Activated T-cell treated with anti-CD3 and anti-CD28 coated beads, Interleukin-2, amount 50 U/mL, for 4 hours (primary cell): ENCODE measurements at regions not wholly inside any gene's neighbourhood (a gene's known extent, or its start where the extent isn't known, plus 50 kb on each side); places are given as distances from the start of the nearest gene placed in this dataset.

Experiments
- ATAC-seq, 2 donors: fragments of 200-7000 bp; cut with Tn5 transposase; one replicate each; pipeline ENCODE4 v1.10.0; 2021
- DNase-seq: peaks from one replicate; pipeline ENCODE4 v3.0.0-alpha.2; 2020
- H3K27me3 Mint-ChIP-seq: one replicate; pipeline ENCODE4 v1.8.0; 2021; ENCODE audit warnings: low read depth, mixed read lengths
- H3K36me3 Mint-ChIP-seq: one replicate; pipeline ENCODE4 v1.8.0; 2022; ENCODE audit warnings: mixed read lengths; ENCODE audit not compliant: insufficient read depth
- H3K4me1 Mint-ChIP-seq: one replicate; pipeline ENCODE4 v1.8.0; 2021; ENCODE audit warnings: low read depth, mixed read lengths
- H3K4me3 Mint-ChIP-seq: one replicate; pipeline ENCODE4 v1.8.0; 2021; ENCODE audit warnings: mild to moderate bottlenecking, moderate library complexity, mixed read lengths
- H3K9me3 Mint-ChIP-seq: one replicate; pipeline ENCODE4 v1.8.0; 2021; ENCODE audit warnings: mixed read lengths

GRCh38 chr1:47582891-47583608, 145.2 kb downstream of the FOXD2 start:
- peaks cover 20% of the 10 kb centered on the region for H3K27me3 Mint-ChIP-seq

GRCh38 chr1:47584249-47584648, 146.4 kb downstream of the FOXD2 start:
- H3K4me1 Mint-ChIP-seq = no peaks in the 10 kb centered on the region
- ATAC-seq = no peak
- H3K36me3 Mint-ChIP-seq = no peaks in the 10 kb centered on the region
- no peak for DNase-seq
- no peaks in the 10 kb centered on the region for H3K9me3 Mint-ChIP-seq
- H3K4me3 Mint-ChIP-seq = no peak overlapping the region
- peaks cover 20% of the 10 kb centered on the region for H3K27me3 Mint-ChIP-seq

More at GRCh38 chr1:47582891-47583608, 145.2 kb downstream of the FOXD2 start:
- no peak for DNase-seq
- no peaks in the 10 kb centered on the region for H3K36me3 Mint-ChIP-seq
- H3K4me3 Mint-ChIP-seq = no peak overlapping the region
- ATAC-seq = no peak
- no peaks in the 10 kb centered on the region for H3K4me1 Mint-ChIP-seq
- no peaks in the 10 kb centered on the region for H3K9me3 Mint-ChIP-seq

GRCh38 chr1:47585141-47585902, 147.5 kb downstream of the FOXD2 start:
- no peak overlapping the region for H3K4me3 Mint-ChIP-seq
- peaks cover 18% of the 10 kb centered on the region for H3K27me3 Mint-ChIP-seq
- no peaks in the 10 kb centered on the region for H3K9me3 Mint-ChIP-seq
- H3K36me3 Mint-ChIP-seq = no peaks in the 10 kb centered on the region
- no peak for DNase-seq
- no peak for ATAC-seq
- H3K4me1 Mint-ChIP-seq = no peaks in the 10 kb centered on the region

- no peaks in the 10 kb centered on the region for H3K9me3 Mint-ChIP-seq
- H3K4me3 Mint-ChIP-seq = no peak overlapping the region
- no peak for DNase-seq
- H3K4me1 Mint-ChIP-seq = peaks cover 2% of the 10 kb centered on the region
- no peak for ATAC-seq
- H3K27me3 Mint-ChIP-seq = peaks cover 25% of the 10 kb centered on the region
- no peaks in the 10 kb centered on the region for H3K36me3 Mint-ChIP-seq
Measured at GRCh38 chr1:47587891-47588582, 150.2 kb downstream of the FOXD2 start.

GRCh38 chr1:47590523-47591225, 152.8 kb downstream of the FOXD2 start:
- Mint-ChIP-seq H3K4me1 (peaks cover 2% of the 10 kb centered on the region), H3K9me3 (no peaks in the 10 kb centered on the region), H3K36me3 (no peaks in the 10 kb centered on the region), H3K27me3 (peaks cover 27% of the 10 kb centered on the region), H3K4me3 (no peak overlapping the region)
- ATAC-seq = no peak
- no peak for DNase-seq

GRCh38 chr1:47591801-47592200, 154.0 kb downstream of the FOXD2 start:
- no peak for ATAC-seq
- Mint-ChIP-seq H3K27me3 (peaks cover 27% of the 10 kb centered on the region), H3K36me3 (no peaks in the 10 kb centered on the region), H3K4me3 (no peak overlapping the region), H3K9me3 (no peaks in the 10 kb centered on the region), H3K4me1 (peaks cover 2% of the 10 kb centered on the region)
- DNase-seq = no peak

- Mint-ChIP-seq H3K9me3 (no peaks in the 10 kb centered on the region), H3K27me3 (peaks cover 27% of the 10 kb centered on the region), H3K36me3 (no peaks in the 10 kb centered on the region), H3K4me1 (peaks cover 2% of the 10 kb centered on the region), H3K4me3 (no peak overlapping the region)
- no peak for DNase-seq
- no peak for ATAC-seq
Measured at GRCh38 chr1:47592296-47593012, 154.6 kb downstream of the FOXD2 start.

GRCh38 chr1:47593013-47593568, 155.2 kb downstream of the FOXD2 start:
- peak in 1 of 2 donors; percentile 30 for ATAC-seq
- no peak for DNase-seq
- Mint-ChIP-seq H3K9me3 (no peaks in the 10 kb centered on the region), H3K4me3 (no peak overlapping the region), H3K36me3 (no peaks in the 10 kb centered on the region), H3K4me1 (peaks cover 2% of the 10 kb centered on the region), H3K27me3 (peaks cover 27% of the 10 kb centered on the region)

GRCh38 chr1:47593598-47594285, 155.9 kb downstream of the FOXD2 start:
- Mint-ChIP-seq H3K4me3 (no peak overlapping the region), H3K27me3 (peaks cover 32% of the 10 kb centered on the region), H3K9me3 (no peaks in the 10 kb centered on the region), H3K4me1 (peaks cover 2% of the 10 kb centered on the region), H3K36me3 (no peaks in the 10 kb centered on the region)
- no peak for DNase-seq
- ATAC-seq = no peak

- DNase-seq = no peak
- Mint-ChIP-seq H3K4me1 (peaks cover 2% of the 10 kb centered on the region), H3K27me3 (peaks cover 38% of the 10 kb centered on the region), H3K9me3 (peaks cover 7% of the 10 kb centered on the region), H3K4me3 (no peak overlapping the region), H3K36me3 (no peaks in the 10 kb centered on the region)
- no peak for ATAC-seq
Measured at GRCh38 chr1:47594627-47595026, 156.8 kb downstream of the FOXD2 start.

- ATAC-seq (no peak), DNase-seq (no peak)
- H3K27me3 Mint-ChIP-seq = peaks cover 45% of the 10 kb centered on the region
- H3K9me3 Mint-ChIP-seq = peaks cover 14% of the 10 kb centered on the region
- no peak overlapping the region for H3K4me3 Mint-ChIP-seq
- no peaks in the 10 kb centered on the region for H3K36me3 Mint-ChIP-seq
- H3K4me1 Mint-ChIP-seq = peaks cover 2% of the 10 kb centered on the region
Measured at GRCh38 chr1:47596328-47596727, 158.5 kb downstream of the FOXD2 start.

GRCh38 chr1:47598357-47598756, 160.5 kb downstream of the FOXD2 start:
- DNase-seq (no peak), ATAC-seq (no peak)
- peaks cover 43% of the 10 kb centered on the region for H3K27me3 Mint-ChIP-seq
- no peaks in the 10 kb centered on the region for H3K4me1 Mint-ChIP-seq
- H3K4me3 Mint-ChIP-seq = no peak overlapping the region
- no peaks in the 10 kb centered on the region for H3K36me3 Mint-ChIP-seq
- H3K9me3 Mint-ChIP-seq = peaks cover 31% of the 10 kb centered on the region

- peaks cover 32% of the 10 kb centered on the region for H3K27me3 Mint-ChIP-seq
- DNase-seq = no peak
- ATAC-seq = no peak
- H3K36me3 Mint-ChIP-seq = no peaks in the 10 kb centered on the region
- H3K4me3 Mint-ChIP-seq = no peak overlapping the region
- peaks cover 33% of the 10 kb centered on the region for H3K9me3 Mint-ChIP-seq
- H3K4me1 Mint-ChIP-seq = no peaks in the 10 kb centered on the region
Measured at GRCh38 chr1:47599777-47600176, 161.9 kb downstream of the FOXD2 start.
